A549 (cell line): ENCODE measurements at regions not wholly inside any gene's neighbourhood (a gene's known extent, or its start where the extent isn't known, plus 50 kb on each side); places are given as distances from the start of the nearest gene placed in this dataset.

Experiments
- ATAC-seq, 2 experiments: fragments of 200-7000 bp in 1 of 2; fragments of >200 bp in 1 of 2; cut with Nextera tagmentation in 1 of 2; cut with Tn5 transposase in 1 of 2; 3 replicates each; pipeline versions ENCODE4 v1.8.0 to v1.9.1; 2018 to 2020; ENCODE audit warnings: mild to moderate bottlenecking in 1 of 2, moderate library complexity in 1 of 2
- CTCF ChIA-PET: fragments of 300-600 bp; sonication (Branson Sonifier 250); formaldehyde crosslinking; extraction: SDS; loops from one replicate; lab custom pipeline; 2021; ENCODE audit warnings: antibody characterized with exemption, inconsistent platforms; lab: Yijun Ruan, JAX
- POLR2A ChIA-PET: fragments of 350-600 bp; formaldehyde crosslinking; extraction: SDS; loops from one replicate; lab custom pipeline; 2021; ENCODE audit warnings: antibody characterized with exemption, inconsistent platforms; lab: Yijun Ruan, JAX
- DNase-seq, 2 experiments: peaks; one replicate each; pipeline versions ENCODE4 v3.0.0 to v3.0.0-alpha.2; 2011 to 2016; ENCODE audit warnings: low read depth in 1 of 2, low spot score in 1 of 2
- FAIRE-seq: peaks from 2 replicates; lab custom pipeline; 2011; peaks lifted over from hg19 to GRCh38; lab: Jason Lieb, UNC
- H3K27ac ChIP-seq, 2 experiments: fragments of >200 bp; sonication (Bioruptor Twin); formaldehyde crosslinking; 3 replicates each; pipeline ENCODE4 v1.5.1; 2016 to 2017
- H3K4me1 ChIP-seq: fragments of >200 bp; sonication (Bioruptor Twin); formaldehyde crosslinking; 3 replicates; pipeline ENCODE4 v1.6.1; 2016
- H3K4me2 ChIP-seq: fragments of >200 bp; sonication (Bioruptor Twin); formaldehyde crosslinking; 3 replicates; pipeline ENCODE4 v1.6.1; 2016
- H3K4me3 ChIP-seq: fragments of >200 bp; sonication (Bioruptor Twin); formaldehyde crosslinking; 3 replicates; pipeline ENCODE4 v1.5.1; 2016
- H3K9me3 ChIP-seq: fragments of >200 bp; sonication (Bioruptor Twin); formaldehyde crosslinking; 3 replicates; pipeline ENCODE4 v1.6.1; 2016
- BHLHE40 ChIP-seq: IDR thresholded peaks from 2 replicates; pipeline ENCODE4 v1.6.1; 2012; ENCODE audit warnings: low read depth, low read length, inconsistent platforms
- EHMT2 ChIP-seq: fragments of 200-600 bp; sonication (generic); IDR thresholded peaks from 2 replicates; pipeline ENCODE4 v1.6.1; 2016; ENCODE audit warnings: antibody characterized with exemption, low read depth, mild to moderate bottlenecking, moderate library complexity
- ELK1 ChIP-seq: fragments of 150-350 bp; IDR thresholded peaks from 2 replicates; pipeline ENCODE4 v1.6.1; 2014; ENCODE audit warnings: low read depth, mild to moderate bottlenecking, low read length
- ESRRA ChIP-seq: fragments of 150-350 bp; IDR thresholded peaks from 2 replicates; pipeline ENCODE4 v1.6.1; 2014; ENCODE audit warnings: mild to moderate bottlenecking, low read length, borderline replicate concordance
- GATA3 ChIP-seq: IDR thresholded peaks from 2 replicates; pipeline ENCODE4 v1.6.1; 2012; ENCODE audit warnings: borderline replicate concordance
- HES2 ChIP-seq: fragments of >200 bp; sonication (Bioruptor Twin); formaldehyde crosslinking; IDR thresholded peaks from 2 replicates; pipeline ENCODE4 v1.6.1; 2016
- HMGXB4 ChIP-seq: fragments of 250-450 bp; sonication (Bioruptor Pico); IDR thresholded peaks from 2 replicates; pipeline ENCODE4 v1.5.0; 2021; ENCODE audit warnings: mild to moderate bottlenecking, moderate library complexity, borderline replicate concordance
- MYC ChIP-seq: IDR thresholded peaks from 2 replicates; pipeline ENCODE4 v1.6.1; 2012; ENCODE audit warnings: mild to moderate bottlenecking, inconsistent platforms, low read length, improper control_type of control experiment, borderline replicate concordance
- NR3C1 ChIP-seq: fragments of >200 bp; sonication (Bioruptor Twin); formaldehyde crosslinking; IDR thresholded peaks from 3 replicates; pipeline ENCODE4 v1.6.1; 2017
- POLR2A ChIP-seq: IDR thresholded peaks from 2 replicates; pipeline ENCODE4 v1.6.1; 2012; ENCODE audit warnings: mild to moderate bottlenecking, low read length
- RAD21 ChIP-seq, 2 experiments: fragments of >200 bp in 1 of 2; sonication (Bioruptor Twin) in 1 of 2; formaldehyde crosslinking in 1 of 2; IDR thresholded peaks in 1 of 2; conservative IDR thresholded peaks in 1 of 2; 2 replicates in 1 of 2; 3 replicates in 1 of 2; pipeline ENCODE4 v1.6.1; 2012 to 2018; ENCODE audit warnings: inconsistent platforms in 1 of 2
- RCOR1 ChIP-seq: fragments of 150-350 bp; IDR thresholded peaks from 2 replicates; pipeline ENCODE4 v1.6.1; 2014; ENCODE audit warnings: antibody characterized with exemption, low read length, low read depth
- REST ChIP-seq: fragments of 200-600 bp; sonication (generic); IDR thresholded peaks from 2 replicates; pipeline ENCODE4 v1.6.1; 2016; ENCODE audit warnings: antibody characterized with exemption, mild to moderate bottlenecking, moderate library complexity
- RFX5 ChIP-seq: fragments of 450-650 bp; IDR thresholded peaks from 2 replicates; pipeline ENCODE4 v1.7.1; 2014; ENCODE audit warnings: antibody characterized with exemption, mild to moderate bottlenecking, moderate library complexity
- USF2 ChIP-seq: fragments of 450-650 bp; IDR thresholded peaks from 2 replicates; pipeline ENCODE4 v1.6.1; 2014; ENCODE audit warnings: antibody characterized with exemption
- ZFP36 ChIP-seq: fragments of 450-650 bp; IDR thresholded peaks from 2 replicates; pipeline ENCODE4 v1.6.1; 2014; ENCODE audit warnings: borderline replicate concordance; ENCODE audit not compliant: partially characterized antibody
- ZNF302 ChIP-seq: fragments of 250-450 bp; sonication (Bioruptor Pico); IDR thresholded peaks from 2 replicates; pipeline ENCODE4 v1.9.0; 2021; ENCODE audit warnings: inconsistent platforms, mild to moderate bottlenecking, moderate library complexity
- WGBS: methylation state at CpG from one replicate; pipeline ENCODE4 v1.1.6; 2017; ENCODE audit errors: missing lambda C conversion rate; 5-methylcytosine and 5-hydroxymethylcytosine counted together

- no peak for DNase-seq
- no peak overlapping the region for H3K4me2 ChIP-seq
- TF ChIP-seq HMGXB4 (CRISPR knock-in tag) (no peak), REST (no peak), USF2 (no peak), MYC (no peak), POLR2A (no peak), ZFP36 (no peak), RCOR1 (no peak), RAD21 (conservative IDR thresholded peaks at IDR 0.05 in 1 of 2, IDR thresholded peaks at IDR 0.05 in 1 of 2) (no peak), ELK1 (no peak), HES2 (no peak)
- H3K4me3 ChIP-seq, result no peak overlapping the region
- no peak overlapping the region for H3K27ac ChIP-seq
- no peaks in the 10 kb centered on the region for H3K4me1 ChIP-seq
- H3K9me3 ChIP-seq, result no peaks in the 10 kb centered on the region
- ChIA-PET CTCF (no interaction called here), POLR2A (no interaction called here)
- 41% methylated on average over 10 of the region's 11 CpGs for WGBS
- ATAC-seq, result no peak
- no peak for FAIRE-seq
Observed at GRCh38 chr10:42988517-42989395, 88.1 kb upstream of the RET start.

GRCh38 chr10:42989481-42989921 is 87.4 kb upstream of the RET start:
- DNase-seq (no peak), FAIRE-seq (no peak), ATAC-seq (no peak)
- POLR2A ChIA-PET, result no interaction called here
- CTCF ChIA-PET, result no interaction called here
- H3K4me3 ChIP-seq, result no peak overlapping the region
- H3K4me2 ChIP-seq, result no peak overlapping the region
- WGBS, result 33% methylated on average over 2 of the region's 2 CpGs
- H3K4me1 ChIP-seq, result no peaks in the 10 kb centered on the region
- H3K9me3 ChIP-seq, result no peaks in the 10 kb centered on the region
- no peak overlapping the region for H3K27ac ChIP-seq
- TF ChIP-seq BHLHE40 (no peak), EHMT2 (no peak), NR3C1 (no peak), ESRRA (no peak), RFX5 (no peak), GATA3 (no peak), RCOR1 (no peak), ZNF302 (CRISPR knock-in tag) (no peak)
